ENCODE measurements at regions not wholly inside any gene's neighbourhood (a gene's known extent, or its start where the extent isn't known, plus 50 kb on each side); places are given as distances from the start of the nearest gene placed in this dataset.
"Not testable (repeated sequence)": the region's sequence is repeated elsewhere in the genome, so short reads cannot be mapped to it uniquely, and the experiment has no call there.

GRCh38 chr1:53398576-53399365 lies 60.4 kb upstream of the DMRTB1 start:
- DNase-seq (ENCODE audit: insufficient read length, low spot score, missing footprints), result no peak
- Histone ChIP-seq H3K4me1 (ENCODE audit: insufficient read depth, low read length) (peaks cover 11% of the 10 kb centered on the region), H3K79me2 (ENCODE audit: insufficient read depth, low read length) (no peaks in the 10 kb centered on the region), H3K4me2 (ENCODE audit: insufficient read depth, low read length) (no peak overlapping the region), H2AFZ (ENCODE audit: low read length) (peak overlapping the region; percentile 2), H4K20me1 (ENCODE audit: insufficient read depth, low read length) (no peaks in the 10 kb centered on the region), H3K9me3 (ENCODE audit: low read depth, low read length) (no peaks in the 10 kb centered on the region), H3K27ac (ENCODE audit: low read depth, low read length) (no peak overlapping the region), H3K36me3 (ENCODE audit: insufficient read depth, low read length) (no peaks in the 10 kb centered on the region), H3K27me3 (ENCODE audit: insufficient read depth, low read length) (peaks cover 5% of the 10 kb centered on the region), H3K4me3 (ENCODE audit: insufficient read depth, low read length) (no peak overlapping the region)
- TF ChIP-seq CTCF (IDR thresholded peaks at IDR 0.05; ENCODE audit: extremely low read depth, low read depth, low read length), result no peak

- not testable (repeated sequence) for H3K9me3 ChIP-seq (ENCODE audit: low read depth, low read length); H4K20me1 ChIP-seq (ENCODE audit: insufficient read depth, low read length); H3K27ac ChIP-seq (ENCODE audit: low read depth, low read length); H3K36me3 ChIP-seq (ENCODE audit: insufficient read depth, low read length); H3K4me2 ChIP-seq (ENCODE audit: insufficient read depth, low read length); H2AFZ ChIP-seq (ENCODE audit: low read length); H3K27me3 ChIP-seq (ENCODE audit: insufficient read depth, low read length); H3K79me2 ChIP-seq (ENCODE audit: insufficient read depth, low read length); H3K4me3 ChIP-seq (ENCODE audit: insufficient read depth, low read length); DNase-seq (ENCODE audit: insufficient read length, low spot score, missing footprints)
- H3K4me1 ChIP-seq (ENCODE audit: insufficient read depth, low read length), result peaks cover 11% of the 10 kb centered on the region
Measured at GRCh38 chr1:53399370-53400133, 59.6 kb upstream of the DMRTB1 start.

GRCh38 chr1:53400761-53401674 lies 58.2 kb upstream of the DMRTB1 start:
- no peaks in the 10 kb centered on the region for H3K36me3 ChIP-seq (ENCODE audit: insufficient read depth, low read length)
- H3K4me2 ChIP-seq (ENCODE audit: insufficient read depth, low read length), result peak overlapping the region; percentile 64
- no peaks in the 10 kb centered on the region for H3K9me3 ChIP-seq (ENCODE audit: low read depth, low read length)
- H3K4me1 ChIP-seq (ENCODE audit: insufficient read depth, low read length), result peaks cover 11% of the 10 kb centered on the region
- H3K27me3 ChIP-seq (ENCODE audit: insufficient read depth, low read length), result peaks cover 11% of the 10 kb centered on the region
- H3K79me2 ChIP-seq (ENCODE audit: insufficient read depth, low read length), result no peaks in the 10 kb centered on the region
- DNase-seq (ENCODE audit: insufficient read length, low spot score, missing footprints), result peak; percentile 86
- H4K20me1 ChIP-seq (ENCODE audit: insufficient read depth, low read length), result no peaks in the 10 kb centered on the region
- H3K27ac ChIP-seq (ENCODE audit: low read depth, low read length), result peak overlapping the region; percentile 28
- TF ChIP-seq CTCF (IDR thresholded peaks at IDR 0.05; ENCODE audit: extremely low read depth, low read depth, low read length), result no peak
- peak overlapping the region; percentile 95 for H2AFZ ChIP-seq (ENCODE audit: low read length)
- H3K4me3 ChIP-seq (ENCODE audit: insufficient read depth, low read length), result peak overlapping the region; percentile 42
